NCI-H2196 (cell line): ENCODE measurements at regions not wholly inside any gene's neighbourhood (a gene's known extent, or its start where the extent isn't known, plus 50 kb on each side); places are given as distances from the start of the nearest gene placed in this dataset.

Experiments
- DNase-seq: peaks from one replicate; lab custom pipeline; 2025; ENCODE audit not compliant: unreplicated experiment; lab: John Stamatoyannopoulos, UW

- no peak for DNase-seq
Measured at GRCh38 chrX:69110116-69110530, 55.1 kb downstream of the PJA1 start.

DNA sequence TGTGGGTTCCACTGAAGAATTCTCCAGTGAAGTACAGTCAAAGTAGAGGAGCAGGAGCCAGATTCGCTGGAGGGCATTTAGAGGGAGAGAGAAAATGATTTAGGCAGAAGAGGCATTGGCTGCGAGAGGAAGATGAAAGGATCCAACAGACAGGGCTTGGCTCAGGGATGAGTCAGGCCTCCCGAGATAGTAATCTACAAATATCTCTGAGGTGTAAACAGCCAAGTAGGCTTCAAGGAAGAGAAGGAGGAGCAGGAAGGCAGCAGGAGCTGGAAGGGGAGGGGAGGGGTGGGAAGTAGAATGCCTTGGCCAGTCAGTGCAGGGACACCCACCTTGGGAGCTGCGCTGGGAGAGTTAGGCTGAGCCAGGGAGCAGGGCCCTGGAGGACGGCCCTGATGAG is 55.5 kb downstream of the PJA1 start:
- DNase-seq: no peak

DNA sequence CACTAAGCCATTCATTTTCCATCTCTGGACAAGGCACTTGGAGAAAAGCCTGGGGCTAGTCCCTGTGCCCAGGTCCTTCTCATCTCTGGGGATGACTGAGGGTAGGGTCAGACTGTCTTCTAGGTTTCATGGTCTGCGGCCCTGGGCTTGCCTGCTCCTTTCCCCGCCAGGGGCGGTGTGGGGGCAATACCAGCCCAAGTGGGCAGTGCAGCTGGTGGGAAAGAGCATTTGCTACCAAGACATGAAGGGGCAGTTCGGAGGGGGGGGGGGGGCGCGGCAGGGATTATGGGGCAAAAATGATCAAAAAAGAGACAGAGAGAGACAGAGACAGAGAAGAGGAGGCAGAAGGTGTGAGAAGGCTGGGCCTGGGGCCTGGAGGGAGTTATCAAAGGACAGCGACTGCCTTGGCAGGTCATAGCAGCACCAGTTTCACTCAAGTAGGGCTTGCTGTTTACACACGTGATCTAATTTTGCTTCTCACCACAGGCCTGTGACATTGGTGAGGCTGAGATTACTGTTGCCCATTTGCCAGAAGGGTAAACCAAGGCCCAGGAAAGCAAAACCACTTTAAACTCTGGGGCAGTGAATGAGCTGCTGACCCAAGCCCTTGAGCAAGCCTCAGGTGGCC is 56.1 kb downstream of the PJA1 start:
- no peak for DNase-seq

DNA sequence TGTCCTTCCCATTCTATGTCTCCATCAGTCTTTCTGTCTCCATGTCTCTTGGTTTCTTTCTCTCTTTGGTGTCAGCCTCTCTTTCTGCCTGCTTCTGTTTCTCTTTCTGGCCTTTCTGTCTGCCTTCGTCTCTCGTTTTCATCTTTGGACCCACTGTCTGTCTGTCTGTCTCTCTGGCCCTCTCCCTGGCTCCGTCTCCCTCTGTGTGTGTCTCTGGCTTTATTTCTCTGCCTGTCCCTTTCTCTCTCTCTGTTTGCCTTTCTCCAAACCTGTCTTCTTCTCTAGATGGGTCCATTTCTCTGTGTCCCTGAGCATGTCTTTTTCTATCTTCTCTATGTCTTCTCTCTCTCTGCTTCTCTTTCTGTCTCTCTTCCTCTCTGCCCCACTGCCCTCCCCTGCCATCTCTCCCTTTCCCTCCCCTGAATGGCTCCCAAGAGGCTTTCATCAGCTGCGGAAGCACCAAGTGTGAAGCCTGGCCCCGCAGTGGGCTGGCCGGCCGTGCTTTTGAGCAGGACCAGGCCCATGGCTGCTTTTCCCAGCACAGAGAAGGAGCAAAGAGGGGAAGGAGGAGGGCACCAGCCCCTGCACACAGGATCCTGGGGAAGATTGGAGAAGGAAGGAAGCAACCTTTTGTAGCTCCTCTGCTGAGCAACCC is 57.4 kb downstream of the PJA1 start:
- no peak for DNase-seq

- peak; percentile 1 for DNase-seq
Measured at GRCh38 chrX:69107231-69107739, 58.0 kb downstream of the PJA1 start.

GRCh38 chrX:69104756-69105434 is 60.4 kb downstream of the PJA1 start:
- DNase-seq: no peak

GRCh38 chrX:69103539-69103938 is 61.7 kb downstream of the PJA1 start:
- no peak for DNase-seq

GRCh38 chrX:69102612-69103194 is 62.5 kb downstream of the PJA1 start:
- DNase-seq: no peak

DNA sequence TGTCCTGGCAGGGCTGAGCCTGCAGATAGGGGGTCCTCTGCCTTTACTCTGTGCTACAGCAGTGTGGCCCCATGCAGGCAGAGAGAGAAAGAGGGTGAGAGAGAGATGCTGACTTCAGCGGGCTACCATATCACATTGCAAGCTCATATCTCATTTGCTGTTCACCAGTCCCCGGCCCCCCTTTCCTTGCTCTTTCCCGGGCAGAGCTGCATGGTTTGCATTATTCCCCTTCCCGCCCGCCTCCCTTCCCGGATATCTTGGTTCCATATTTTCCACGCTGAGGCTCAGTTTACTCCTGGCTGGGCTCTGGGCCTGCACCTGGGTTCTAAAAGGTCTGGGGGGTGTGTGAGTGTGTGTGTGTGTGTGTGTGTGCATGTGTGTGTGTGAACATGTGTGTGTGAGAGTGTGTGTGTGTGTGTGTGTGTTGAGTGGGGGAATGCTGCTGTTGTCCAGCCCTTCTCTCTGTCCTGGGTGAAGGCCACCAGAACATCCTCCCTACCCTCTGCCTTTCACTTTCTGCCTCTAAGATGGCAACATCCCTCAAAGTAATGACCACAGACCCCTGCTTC is 63.5 kb downstream of the PJA1 start:
- no peak for DNase-seq

DNA sequence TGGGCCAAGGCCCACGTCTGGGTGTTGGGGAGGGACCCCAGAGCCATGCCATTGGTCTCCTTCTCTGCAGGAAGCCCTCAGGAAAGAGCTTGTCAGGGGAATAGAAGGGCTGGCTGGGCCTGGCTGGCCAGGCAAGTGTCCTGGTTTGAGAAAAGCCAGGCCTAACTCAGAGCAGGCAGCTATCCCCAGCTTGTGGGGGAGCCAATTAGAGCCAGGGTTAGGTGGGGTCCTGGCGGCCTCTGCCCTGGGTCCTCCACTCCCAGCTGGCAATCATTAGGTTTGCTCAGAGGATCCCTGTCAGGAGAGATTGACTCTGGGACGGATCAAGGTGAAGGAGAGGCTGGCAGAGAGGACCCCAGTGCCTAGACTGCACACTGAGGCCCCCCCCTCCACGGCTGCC is 64.8 kb downstream of the PJA1 start:
- DNase-seq: no peak

- no peak for DNase-seq
Measured at GRCh38 chrX:69097451-69098236, 67.6 kb downstream of the PJA1 start.

DNA sequence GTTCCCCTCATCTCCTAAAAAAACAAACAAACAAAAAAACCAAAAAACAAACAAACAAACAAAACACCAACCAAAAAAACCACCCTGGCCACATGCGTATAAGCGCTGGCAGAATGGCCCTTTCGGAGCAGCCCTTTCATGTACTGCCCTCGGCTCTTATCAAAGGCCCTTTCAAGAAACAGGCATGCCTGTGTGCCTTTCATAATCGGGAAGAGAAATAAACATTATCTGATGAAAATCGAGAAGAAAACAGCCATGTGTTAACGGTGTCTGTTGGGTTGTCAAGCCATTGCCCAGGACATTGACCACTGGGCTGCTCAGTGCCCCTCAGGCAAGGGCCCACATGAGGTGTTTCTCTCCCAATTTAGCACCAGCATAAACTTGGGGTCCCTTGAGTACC is 68.3 kb downstream of the PJA1 start:
- DNase-seq: no peak

DNA sequence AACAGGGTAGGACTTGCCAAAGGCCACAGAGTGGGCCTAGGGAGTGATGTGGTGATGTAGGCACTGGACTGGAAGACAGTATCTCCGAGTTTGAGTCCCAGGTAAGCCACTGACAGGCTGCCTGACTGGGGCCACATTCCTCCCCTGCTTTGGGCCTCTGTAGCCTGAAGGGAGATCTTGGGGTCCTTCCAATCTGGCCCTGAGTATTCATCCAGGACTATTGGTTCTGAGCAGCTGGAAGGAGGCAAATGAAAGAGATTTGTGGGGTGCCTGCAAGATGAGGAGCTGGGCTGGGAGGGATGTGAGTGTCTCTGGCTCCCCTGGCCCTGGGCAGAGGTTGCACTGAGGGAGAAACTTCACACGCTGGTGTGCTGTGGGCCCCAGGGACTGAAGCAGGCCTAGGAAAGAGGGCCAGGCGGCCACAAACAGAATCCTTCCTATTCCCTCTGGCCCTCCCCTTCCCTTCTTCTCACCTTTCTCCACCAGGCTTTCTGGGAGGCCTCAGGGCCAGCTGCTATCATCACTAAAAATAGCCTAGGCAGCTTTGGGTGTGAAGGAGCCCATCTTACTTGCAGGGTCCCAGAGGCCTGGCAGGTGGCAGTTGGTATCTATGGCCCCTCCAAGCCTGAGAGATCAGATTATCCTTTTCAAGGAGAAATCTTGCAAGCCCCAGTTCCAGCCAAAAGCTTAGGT is 70.1 kb downstream of the PJA1 start:
- DNase-seq: no peak

GRCh38 chrX:69093960-69094871 is 71.0 kb downstream of the PJA1 start:
- DNase-seq: peak; percentile 42

- DNase-seq: no peak
Measured at GRCh38 chrX:69090022-69090421, 75.2 kb downstream of the PJA1 start.

GRCh38 chrX:69089203-69089602 is 76.0 kb downstream of the PJA1 start:
- DNase-seq: no peak

GRCh38 chrX:69088171-69088938 is 76.9 kb downstream of the PJA1 start:
- DNase-seq: no peak

- no peak for DNase-seq
Measured at GRCh38 chrX:69085826-69086225, 79.4 kb downstream of the PJA1 start.
